ENCODE measurements at regions not wholly inside any gene's neighbourhood (a gene's known extent, or its start where the extent isn't known, plus 50 kb on each side); places are given as distances from the start of the nearest gene placed in this dataset.
A peak's percentile ranks its signal among the peaks of the same experiment; 100 is the strongest.

- POLR2A ChIA-PET: no interaction called here
These were observed 124.4 kb upstream of the SLC34A2 start for GRCh38 chr4:25531272-25531671.

GRCh38 chr4:25532591-25532990 lies 123.1 kb upstream of the SLC34A2 start:
- Mint-ChIP-seq H3K36me3 (ENCODE audit: low read depth) (no peaks in the 10 kb centered on the region), H3K27ac (no peak overlapping the region), H3K4me1 (no peaks in the 10 kb centered on the region), H3K9me3 (ENCODE audit: low read depth) (no peaks in the 10 kb centered on the region), H3K4me3 (no peak overlapping the region), H3K27me3 (peaks cover 4% of the 10 kb centered on the region)
- ChIA-PET POLR2A (interaction anchor here (0.5 kb wide), 1 partner anchor 399 kb away, joined by 3 read pairs; no protein-coding TSS in a partner anchor), CTCF (interaction anchor here (1.3 kb wide), 1 partner anchor 13 kb away, joined by 3 read pairs; no protein-coding TSS in a partner anchor)
- intact Hi-C loops (cut with DNase I, micrococcal nuclease): no loop called here
- no peak for ATAC-seq
- peak; percentile 8 for DNase-seq

More at GRCh38 chr4:25531272-25531671, 124.4 kb upstream of the SLC34A2 start:
- CTCF ChIA-PET: interaction anchor here (0.6 to 0.9 kb wide), 2 partner anchors 32 to 51 kb away, joined by 4 read pairs; no protein-coding TSS in a partner anchor
- intact Hi-C loops (cut with DNase I, micrococcal nuclease): no loop called here
- Mint-ChIP-seq H3K27ac (no peak overlapping the region), H3K27me3 (peaks cover 2% of the 10 kb centered on the region), H3K4me1 (no peaks in the 10 kb centered on the region), H3K4me3 (no peak overlapping the region), H3K36me3 (ENCODE audit: low read depth) (no peaks in the 10 kb centered on the region), H3K9me3 (ENCODE audit: low read depth) (no peaks in the 10 kb centered on the region)
- DNase-seq (no peak), ATAC-seq (no peak)

- no peak overlapping the region for H3K27ac Mint-ChIP-seq
- DNase-seq: no peak
- H3K27me3 Mint-ChIP-seq: peaks cover 4% of the 10 kb centered on the region
- POLR2A ChIA-PET: no interaction called here
- intact Hi-C loops (cut with DNase I, micrococcal nuclease): no loop called here
- H3K4me3 Mint-ChIP-seq: no peak overlapping the region
- H3K4me1 Mint-ChIP-seq: no peaks in the 10 kb centered on the region
- no peaks in the 10 kb centered on the region for H3K36me3 Mint-ChIP-seq (ENCODE audit: low read depth)
- H3K9me3 Mint-ChIP-seq (ENCODE audit: low read depth): no peaks in the 10 kb centered on the region
- CTCF ChIA-PET: no interaction called here
- no peak for ATAC-seq
These were observed 122.4 kb upstream of the SLC34A2 start for GRCh38 chr4:25533256-25533655.

DNA sequence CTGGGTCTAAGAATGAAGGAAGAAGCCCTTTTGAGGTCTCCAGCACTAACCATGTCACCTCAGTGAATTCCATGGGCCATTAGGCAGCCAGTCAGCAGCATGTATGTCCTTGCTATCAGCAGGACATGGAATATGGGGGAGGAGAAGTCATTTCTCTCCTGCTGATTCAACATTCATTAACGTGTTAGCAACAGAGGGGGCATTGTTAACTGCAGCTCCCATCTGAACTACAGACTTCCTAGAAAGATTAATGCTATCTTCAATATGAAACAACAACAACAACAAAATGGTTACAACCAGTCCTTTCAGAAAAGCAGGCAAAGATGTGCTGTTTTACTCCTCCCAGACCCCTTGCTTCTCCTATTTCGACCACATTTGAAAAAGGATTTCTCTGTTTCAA lies 120.4 kb upstream of the SLC34A2 start:
- no peak for ATAC-seq
- H3K4me1 Mint-ChIP-seq: no peaks in the 10 kb centered on the region
- CTCF ChIA-PET: no interaction called here

GRCh38 chr4:25535701-25536473 lies 119.8 kb upstream of the SLC34A2 start:
- Mint-ChIP-seq H3K27ac (no peak overlapping the region), H3K36me3 (ENCODE audit: low read depth) (no peaks in the 10 kb centered on the region), H3K9me3 (ENCODE audit: low read depth) (no peaks in the 10 kb centered on the region), H3K4me3 (no peak overlapping the region), H3K4me1 (no peaks in the 10 kb centered on the region), H3K27me3 (peaks cover 4% of the 10 kb centered on the region)
- ATAC-seq: no peak
- no peak for DNase-seq
- CTCF ChIA-PET: interaction anchor here (0.7 kb wide), 1 partner anchor 28 kb away, joined by 4 read pairs; no protein-coding TSS in a partner anchor
- intact Hi-C loops (cut with DNase I, micrococcal nuclease): no loop called here
- POLR2A ChIA-PET: no interaction called here

More for the DNA sequence above, 120.4 kb upstream of the SLC34A2 start:
- Mint-ChIP-seq H3K36me3 (ENCODE audit: low read depth) (no peaks in the 10 kb centered on the region), H3K27me3 (peaks cover 4% of the 10 kb centered on the region), H3K9me3 (ENCODE audit: low read depth) (no peaks in the 10 kb centered on the region), H3K27ac (no peak overlapping the region), H3K4me3 (no peak overlapping the region)
- intact Hi-C loops (cut with DNase I, micrococcal nuclease): no loop called here
- no peak for DNase-seq
- POLR2A ChIA-PET: no interaction called here

DNA sequence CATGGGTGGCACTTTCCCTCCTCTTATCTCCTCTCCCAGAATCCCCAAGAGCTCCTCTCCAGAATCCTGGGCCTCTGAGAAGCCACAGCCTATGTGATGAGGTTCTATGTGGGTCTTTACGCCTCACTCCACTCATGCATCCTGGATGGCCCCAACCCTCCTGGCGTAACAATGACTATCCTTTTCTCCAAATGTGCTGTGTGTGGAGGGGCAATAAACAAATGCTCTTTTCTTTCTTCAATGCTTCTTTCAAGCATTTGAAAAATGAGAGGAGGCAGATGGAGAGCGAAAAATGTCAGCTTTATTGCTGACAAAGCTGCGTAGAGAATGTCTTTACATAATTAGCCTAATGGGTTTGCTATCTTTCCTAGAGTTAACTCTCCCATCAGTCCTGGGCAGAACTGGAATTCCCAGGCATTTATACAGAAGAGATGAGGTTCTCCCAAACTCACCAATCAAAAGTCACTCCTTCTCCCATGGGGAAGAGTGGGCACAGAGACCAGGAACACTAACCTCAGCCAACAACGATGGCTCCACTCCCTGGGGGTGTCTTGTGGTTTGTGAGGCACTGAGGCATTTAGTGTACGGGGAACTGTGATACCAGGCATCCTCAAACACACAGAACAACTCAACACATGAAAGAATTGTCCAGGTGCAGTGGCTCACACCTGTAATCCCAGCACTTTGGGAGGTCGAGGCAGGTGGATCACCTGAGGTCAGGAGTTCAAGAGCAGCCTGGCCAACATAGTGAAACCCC lies 118.9 kb upstream of the SLC34A2 start:
- ATAC-seq: no peak
- no peaks in the 10 kb centered on the region for H3K36me3 Mint-ChIP-seq (ENCODE audit: low read depth)
- DNase-seq: no peak
- peaks cover 3% of the 10 kb centered on the region for H3K27me3 Mint-ChIP-seq
- H3K27ac Mint-ChIP-seq: no peak overlapping the region
- no peaks in the 10 kb centered on the region for H3K4me1 Mint-ChIP-seq
- POLR2A ChIA-PET: no interaction called here
- CTCF ChIA-PET: interaction anchor here (0.7 kb wide), 1 partner anchor 29 kb away, joined by 4 read pairs; no protein-coding TSS in a partner anchor
- H3K4me3 Mint-ChIP-seq: no peak overlapping the region
- intact Hi-C loops (cut with DNase I, micrococcal nuclease): no loop called here
- no peaks in the 10 kb centered on the region for H3K9me3 Mint-ChIP-seq (ENCODE audit: low read depth)

DNA sequence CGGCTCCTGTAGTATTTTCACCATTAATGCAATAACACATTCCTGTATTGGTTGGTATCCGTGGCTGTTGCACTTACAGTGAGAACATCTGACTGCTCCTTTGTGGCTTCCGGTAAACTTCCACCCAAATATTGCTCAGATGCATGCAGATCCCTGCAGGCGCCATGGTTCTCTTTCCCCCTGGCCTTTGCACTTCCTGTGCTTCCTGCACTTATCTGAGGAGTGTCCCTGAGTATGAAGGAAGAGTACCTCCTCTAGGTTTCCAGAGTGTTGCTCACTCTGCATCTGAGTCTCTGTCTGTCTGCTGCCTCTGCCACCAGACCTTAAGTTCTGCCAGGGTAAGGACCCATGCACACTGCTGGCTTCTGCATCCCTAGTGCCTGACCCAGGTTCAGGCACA lies 117.2 kb upstream of the SLC34A2 start:
- no peak for DNase-seq
- H3K4me1 Mint-ChIP-seq: no peaks in the 10 kb centered on the region
- H3K27ac Mint-ChIP-seq: no peak overlapping the region
- CTCF ChIA-PET: no interaction called here
- POLR2A ChIA-PET: no interaction called here
- no peak for ATAC-seq
- peaks cover 2% of the 10 kb centered on the region for H3K27me3 Mint-ChIP-seq
- H3K4me3 Mint-ChIP-seq: no peak overlapping the region
- H3K36me3 Mint-ChIP-seq (ENCODE audit: low read depth): no peaks in the 10 kb centered on the region
- intact Hi-C loops (cut with DNase I, micrococcal nuclease): no loop called here
- no peaks in the 10 kb centered on the region for H3K9me3 Mint-ChIP-seq (ENCODE audit: low read depth)

GRCh38 chr4:25539241-25539640 lies 116.4 kb upstream of the SLC34A2 start:
- intact Hi-C loops (cut with DNase I, micrococcal nuclease): no loop called here
- Mint-ChIP-seq H3K27me3 (peaks cover 2% of the 10 kb centered on the region), H3K4me3 (no peak overlapping the region), H3K4me1 (no peaks in the 10 kb centered on the region), H3K36me3 (ENCODE audit: low read depth) (no peaks in the 10 kb centered on the region), H3K9me3 (ENCODE audit: low read depth) (no peaks in the 10 kb centered on the region), H3K27ac (no peak overlapping the region)
- no peak for DNase-seq
- ATAC-seq: no peak
- ChIA-PET POLR2A (no interaction called here), CTCF (no interaction called here)

GRCh38 chr4:25540734-25541133 lies 114.9 kb upstream of the SLC34A2 start:
- DNase-seq: no peak
- Mint-ChIP-seq H3K9me3 (ENCODE audit: low read depth) (no peaks in the 10 kb centered on the region), H3K36me3 (ENCODE audit: low read depth) (no peaks in the 10 kb centered on the region), H3K27ac (no peak overlapping the region), H3K4me1 (no peaks in the 10 kb centered on the region), H3K4me3 (no peak overlapping the region), H3K27me3 (peaks cover 2% of the 10 kb centered on the region)
- intact Hi-C loops (cut with DNase I, micrococcal nuclease): no loop called here
- POLR2A ChIA-PET: no interaction called here
- no peak for ATAC-seq
- CTCF ChIA-PET: interaction anchor here (0.7 kb wide), 1 partner anchor 99 kb away, joined by 3 read pairs; no protein-coding TSS in a partner anchor

- intact Hi-C loops (cut with DNase I, micrococcal nuclease): no loop called here
- no peak overlapping the region for H3K27ac Mint-ChIP-seq
- DNase-seq (no peak), ATAC-seq (no peak)
- no peak overlapping the region for H3K4me3 Mint-ChIP-seq
- no peaks in the 10 kb centered on the region for H3K36me3 Mint-ChIP-seq (ENCODE audit: low read depth)
- H3K4me1 Mint-ChIP-seq: no peaks in the 10 kb centered on the region
- no peaks in the 10 kb centered on the region for H3K9me3 Mint-ChIP-seq (ENCODE audit: low read depth)
- ChIA-PET CTCF (no interaction called here), POLR2A (no interaction called here)
- H3K27me3 Mint-ChIP-seq: peaks cover 8% of the 10 kb centered on the region
These were observed 108.3 kb upstream of the SLC34A2 start for GRCh38 chr4:25547343-25547742.

- H3K36me3 Mint-ChIP-seq (ENCODE audit: low read depth): no peaks in the 10 kb centered on the region
- H3K27me3 Mint-ChIP-seq: peaks cover 10% of the 10 kb centered on the region
- no peak overlapping the region for H3K4me3 Mint-ChIP-seq
- ATAC-seq (no peak), DNase-seq (no peak)
- CTCF ChIA-PET: no interaction called here
- no peaks in the 10 kb centered on the region for H3K9me3 Mint-ChIP-seq (ENCODE audit: low read depth)
- POLR2A ChIA-PET: no interaction called here
- intact Hi-C loops (cut with DNase I, micrococcal nuclease): no loop called here
- H3K4me1 Mint-ChIP-seq: no peaks in the 10 kb centered on the region
- no peak overlapping the region for H3K27ac Mint-ChIP-seq
These were observed 106.2 kb upstream of the SLC34A2 start for GRCh38 chr4:25549413-25549812.

Measured in activated CD4-positive, alpha-beta T cell treated with anti-CD3 and anti-CD28 coated beads for 36 hours (primary cell).